ENCODE measurements at regions not wholly inside any gene's neighbourhood (a gene's known extent, or its start where the extent isn't known, plus 50 kb on each side); places are given as distances from the start of the nearest gene placed in this dataset.

GRCh38 chr4:83780053-83780733 is 244.3 kb downstream of the GPAT3 start:
- TF ChIP-seq, protein P1, sequence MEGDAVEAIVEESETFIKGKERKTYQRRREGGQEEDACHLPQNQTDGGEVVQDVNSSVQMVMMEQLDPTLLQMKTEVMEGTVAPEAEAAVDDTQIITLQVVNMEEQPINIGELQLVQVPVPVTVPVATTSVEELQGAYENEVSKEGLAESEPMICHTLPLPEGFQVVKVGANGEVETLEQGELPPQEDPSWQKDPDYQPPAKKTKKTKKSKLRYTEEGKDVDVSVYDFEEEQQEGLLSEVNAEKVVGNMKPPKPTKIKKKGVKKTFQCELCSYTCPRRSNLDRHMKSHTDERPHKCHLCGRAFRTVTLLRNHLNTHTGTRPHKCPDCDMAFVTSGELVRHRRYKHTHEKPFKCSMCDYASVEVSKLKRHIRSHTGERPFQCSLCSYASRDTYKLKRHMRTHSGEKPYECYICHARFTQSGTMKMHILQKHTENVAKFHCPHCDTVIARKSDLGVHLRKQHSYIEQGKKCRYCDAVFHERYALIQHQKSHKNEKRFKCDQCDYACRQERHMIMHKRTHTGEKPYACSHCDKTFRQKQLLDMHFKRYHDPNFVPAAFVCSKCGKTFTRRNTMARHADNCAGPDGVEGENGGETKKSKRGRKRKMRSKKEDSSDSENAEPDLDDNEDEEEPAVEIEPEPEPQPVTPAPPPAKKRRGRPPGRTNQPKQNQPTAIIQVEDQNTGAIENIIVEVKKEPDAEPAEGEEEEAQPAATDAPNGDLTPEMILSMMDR (conservative IDR thresholded peaks at IDR 0.05; ENCODE audit: low read depth in 2 of 2), result no peak; a peak in 1 of 4 replicates
- no peak for TF ChIP-seq EZH2phosphoT487 (IDR thresholded peaks at IDR 0.05; ENCODE audit: unreplicated experiment)
- no peak for TF ChIP-seq REST (IDR thresholded peaks at IDR 0.05; ENCODE audit: unreplicated experiment)
- TF ChIP-seq JUNB (IDR thresholded peaks at IDR 0.05; ENCODE audit: unreplicated experiment), result no peak
- TF ChIP-seq ETS1 (IDR thresholded peaks at IDR 0.05), result no peak
- no peak for TF ChIP-seq EZH2 (IDR thresholded peaks at IDR 0.05; ENCODE audit: low read depth, unreplicated experiment)
- no peak for TF ChIP-seq POLR2AphosphoS5 (IDR thresholded peaks at IDR 0.05; ENCODE audit: low read depth)

Data from GM23338 (cell line).